ENCODE measurements at regions not wholly inside any gene's neighbourhood (a gene's known extent, or its start where the extent isn't known, plus 50 kb on each side); places are given as distances from the start of the nearest gene placed in this dataset.
"Not testable (repeated sequence)": the region's sequence is repeated elsewhere in the genome, so short reads cannot be mapped to it uniquely, and the experiment has no call there.

DNA sequence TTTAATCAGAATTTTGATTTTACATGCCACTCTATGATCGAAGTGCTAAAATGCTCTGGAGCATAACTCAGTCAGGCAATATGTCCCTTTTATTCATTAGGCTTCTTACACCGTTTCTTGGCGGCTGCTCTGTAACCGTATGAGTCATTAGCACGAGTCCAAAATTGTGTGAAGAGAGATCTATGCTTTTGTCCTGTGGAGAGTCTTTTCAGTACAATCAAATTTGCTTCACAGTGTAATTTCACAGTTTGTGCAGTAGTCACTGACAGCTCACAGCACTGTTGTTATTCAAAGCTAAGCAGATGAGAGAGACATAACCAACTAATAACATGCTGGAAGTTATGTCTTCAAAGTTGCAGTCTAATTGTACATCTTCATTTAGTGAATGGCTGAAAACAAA lies 167.8 kb downstream of the PCDH10 start:
- no peak for DNase-seq

GRCh38 chr4:133314991-133315390 lies 165.9 kb downstream of the PCDH10 start:
- no peak for DNase-seq

GRCh38 chr4:133287396-133287795 lies 138.3 kb downstream of the PCDH10 start:
- DNase-seq: no peak

DNA sequence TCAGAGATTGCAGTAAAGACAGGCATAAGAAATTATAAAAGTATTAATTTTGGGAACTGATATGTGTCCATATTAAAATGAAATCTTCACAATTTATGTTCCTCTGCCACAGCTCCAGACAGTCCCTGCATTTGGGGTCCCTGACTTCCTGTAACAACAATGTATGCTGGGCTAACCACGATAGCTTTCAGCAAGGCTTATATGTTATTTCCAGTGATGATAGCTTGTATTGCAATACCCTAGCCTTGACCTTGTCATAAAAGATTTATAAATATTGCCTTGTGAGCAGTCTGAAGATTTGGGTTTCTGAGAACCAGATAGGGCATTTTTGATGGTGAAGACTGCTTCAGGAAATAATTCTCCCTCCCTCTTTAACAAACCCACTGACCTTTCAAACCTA lies 129.5 kb downstream of the PCDH10 start:
- no peak for DNase-seq

DNA sequence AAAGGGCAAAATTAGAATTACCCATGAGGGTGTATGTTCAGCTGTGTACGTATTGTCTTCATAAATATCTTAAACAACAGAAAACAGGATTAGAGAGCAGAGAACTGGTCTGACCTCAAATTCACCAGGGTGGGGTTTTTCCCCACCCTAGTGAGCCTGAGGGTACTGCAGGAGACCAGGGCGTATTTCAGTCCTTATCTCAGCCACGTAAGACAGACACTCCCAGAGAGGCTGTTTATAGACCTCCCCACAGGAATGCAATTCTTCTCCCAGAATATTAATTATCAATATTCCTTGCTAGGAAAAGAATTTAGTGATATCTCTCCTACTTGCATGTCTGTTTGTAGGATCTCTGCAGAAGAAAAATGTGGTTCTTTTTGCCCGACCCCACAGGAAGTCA lies 128.8 kb downstream of the PCDH10 start:
- not testable (repeated sequence) for DNase-seq

- DNase-seq: no peak
Observed at GRCh38 chr4:133275246-133275645, 126.2 kb downstream of the PCDH10 start.

DNA sequence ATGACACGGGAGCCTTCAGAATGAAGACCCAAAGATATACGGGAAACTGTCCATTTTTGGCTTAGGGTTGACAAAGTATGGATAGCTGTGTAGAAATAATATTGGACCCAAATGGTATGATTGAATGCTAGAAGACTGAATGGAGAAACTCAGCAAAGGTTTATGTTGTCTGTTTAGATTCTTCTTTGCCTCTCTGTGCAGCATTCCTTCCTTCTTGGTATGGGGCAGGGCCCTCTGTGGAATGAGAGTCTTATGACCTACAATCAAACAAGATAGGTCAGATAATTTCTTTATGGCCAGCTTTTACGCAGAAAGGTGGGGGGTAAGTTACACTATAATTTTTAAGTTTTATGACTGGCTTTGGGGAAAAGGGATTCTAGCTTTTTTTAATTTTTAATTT lies 124.3 kb downstream of the PCDH10 start:
- DNase-seq: no peak

DNA sequence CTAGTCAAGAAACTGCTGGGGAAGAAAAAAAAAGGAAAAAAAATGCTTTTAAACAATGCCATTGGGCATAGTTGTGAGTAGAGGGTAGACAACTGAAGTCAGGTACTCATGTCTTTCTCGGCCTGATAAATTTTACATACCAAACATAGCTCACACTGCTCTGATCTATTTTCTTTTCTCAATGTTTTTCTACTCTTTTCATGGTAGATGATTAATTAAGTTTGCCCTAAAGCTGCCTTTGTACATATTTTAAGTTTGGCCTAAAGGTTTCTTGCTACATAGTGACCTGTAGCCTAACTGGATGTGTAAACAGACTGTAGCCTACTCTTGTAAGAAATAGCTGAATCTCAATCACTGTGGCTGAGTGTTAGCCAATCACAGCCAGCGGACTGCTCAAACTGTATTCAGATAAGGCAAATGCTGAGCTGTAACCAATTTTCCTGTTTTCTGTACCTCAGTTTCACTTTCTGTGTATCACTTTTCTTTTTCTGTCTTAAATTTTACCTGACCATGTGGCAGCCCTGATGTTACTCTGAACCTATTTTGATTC lies 121.0 kb downstream of the PCDH10 start:
- DNase-seq: no peak

DNA sequence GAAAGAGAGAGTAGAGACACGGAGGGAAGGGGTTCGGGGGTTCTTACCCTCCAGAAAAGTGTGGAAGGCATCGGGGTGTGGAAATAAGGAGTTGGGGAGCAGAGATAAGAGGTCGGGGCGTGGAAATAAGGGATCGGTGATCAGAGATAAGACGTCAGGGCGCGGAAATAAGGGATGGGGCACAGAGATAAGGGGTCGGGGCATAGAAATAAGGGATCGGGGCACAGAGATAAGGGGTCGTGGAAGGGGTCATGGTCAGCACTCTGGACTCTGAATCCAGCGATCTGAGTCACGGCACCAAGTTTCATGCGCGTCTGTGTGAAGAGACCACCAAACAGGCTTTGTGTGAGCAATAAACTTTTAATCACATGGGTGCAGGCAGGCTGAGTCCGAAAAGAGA lies 119.1 kb downstream of the PCDH10 start:
- no peak for DNase-seq

DNA sequence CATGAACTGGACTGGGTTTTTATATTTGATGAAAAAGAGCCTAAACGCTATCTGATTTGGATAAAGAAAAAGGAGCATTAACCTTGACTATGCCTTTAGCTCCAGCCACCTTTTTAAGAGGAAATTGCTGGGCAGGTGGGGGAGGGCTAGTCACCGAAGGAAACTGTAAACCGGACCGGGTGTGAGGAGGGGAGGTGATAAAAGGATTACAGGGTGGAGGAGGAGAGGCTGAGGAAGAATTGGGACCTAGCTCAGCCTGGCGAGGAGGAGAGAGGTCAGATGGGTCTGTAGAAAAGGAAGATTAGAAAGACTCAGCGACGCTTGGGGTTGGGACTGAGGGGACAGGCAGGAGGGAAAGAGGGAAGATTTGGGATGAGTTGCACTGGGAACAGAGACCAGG lies 118.4 kb downstream of the PCDH10 start:
- not testable (repeated sequence) for DNase-seq

GRCh38 chr4:133266966-133267365 lies 117.9 kb downstream of the PCDH10 start:
- not testable (repeated sequence) for DNase-seq

DNA sequence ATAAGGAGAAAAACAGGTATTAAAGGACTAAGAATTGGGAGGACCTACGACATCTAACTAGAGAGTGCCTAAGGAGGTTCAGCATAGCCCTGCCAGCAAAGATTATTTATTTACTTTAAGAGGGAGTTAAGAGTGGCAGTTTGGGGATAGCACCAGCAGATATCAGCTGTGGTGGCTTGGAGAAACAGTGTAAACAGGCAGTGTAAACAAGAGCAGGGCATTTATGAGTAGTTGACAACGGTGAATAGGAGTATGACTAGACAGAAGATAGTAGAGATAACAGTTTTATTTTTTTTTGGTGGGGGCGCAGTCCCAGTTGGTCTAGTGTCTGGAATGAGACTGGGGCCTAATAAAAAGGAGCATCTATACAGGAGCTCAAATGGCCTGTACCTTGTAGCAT lies 115.2 kb downstream of the PCDH10 start:
- not testable (repeated sequence) for DNase-seq

DNA sequence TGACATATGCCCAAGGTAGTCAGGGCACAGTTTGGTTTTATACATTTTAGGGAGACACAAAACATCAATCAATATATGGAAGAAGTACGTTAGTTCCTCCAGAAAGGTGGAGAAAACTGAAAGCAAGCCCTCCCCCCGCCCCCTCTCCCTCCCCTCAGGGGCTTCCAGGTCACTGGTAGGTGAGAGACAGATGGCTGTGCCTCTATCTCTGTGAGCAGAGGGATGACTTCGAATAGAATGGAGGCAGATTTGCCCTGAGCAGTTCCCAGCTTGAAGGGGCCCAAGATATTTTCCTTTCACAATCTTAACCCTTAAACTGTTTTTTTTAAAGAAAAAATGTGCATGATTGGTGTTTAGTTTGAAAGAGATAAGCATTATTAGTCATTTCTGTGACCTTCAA lies 114.0 kb downstream of the PCDH10 start:
- no peak for DNase-seq

DNA sequence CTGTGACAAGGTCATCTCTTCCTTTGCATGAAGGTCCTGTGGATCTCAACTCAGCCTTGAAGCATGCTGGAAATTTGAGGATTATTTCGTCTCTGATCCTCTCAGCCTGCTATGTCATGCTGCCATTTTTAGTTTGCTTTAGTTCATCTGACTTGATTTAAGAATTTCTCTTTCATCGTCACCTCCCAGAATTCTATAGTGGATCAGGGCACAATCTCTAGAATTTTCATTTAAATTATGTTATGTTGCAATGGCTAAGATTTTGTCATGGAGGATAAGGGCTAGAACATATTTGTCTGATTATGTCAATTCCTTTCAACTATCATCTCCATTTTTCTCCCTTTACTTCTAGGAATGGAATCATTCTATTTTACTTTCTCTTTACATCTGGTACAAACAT lies 98.8 kb downstream of the PCDH10 start:
- no peak for DNase-seq

GRCh38 chr4:133245226-133245625 lies 96.1 kb downstream of the PCDH10 start:
- DNase-seq: no peak
